ENCODE measurements at regions not wholly inside any gene's neighbourhood (a gene's known extent, or its start where the extent isn't known, plus 50 kb on each side); places are given as distances from the start of the nearest gene placed in this dataset.
"Not testable (repeated sequence)": the region's sequence is repeated elsewhere in the genome, so short reads cannot be mapped to it uniquely, and the experiment has no call there.

DNA sequence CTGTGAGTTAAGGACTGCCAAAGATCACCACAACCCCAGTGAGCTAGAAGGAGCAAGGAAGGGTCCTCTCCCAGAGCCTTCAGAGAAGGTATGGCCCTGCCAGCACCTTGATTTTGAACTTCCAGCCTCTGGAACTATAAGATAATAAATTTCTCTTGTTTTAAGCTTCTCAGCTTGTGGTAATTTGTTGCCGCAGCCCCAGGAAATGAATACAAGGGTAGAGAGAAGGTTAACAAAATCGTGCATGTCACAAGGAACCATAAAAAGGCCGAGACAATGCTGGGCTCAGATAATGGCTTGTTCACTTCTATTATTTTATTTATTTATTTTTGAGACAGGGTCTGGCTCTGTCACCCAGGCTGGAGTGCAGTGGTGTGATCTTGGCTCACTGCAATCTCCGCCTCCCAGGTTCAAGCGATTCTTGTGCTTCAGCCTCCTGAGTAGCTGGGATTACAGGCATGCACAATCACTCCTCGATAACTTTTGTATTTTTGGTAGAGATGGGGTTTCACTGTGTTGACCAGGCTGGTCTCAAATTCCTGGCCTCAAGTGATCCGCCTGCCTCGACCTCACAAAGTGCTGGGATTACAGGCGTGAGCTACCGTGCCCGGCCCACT, 71.5 kb downstream of the WSB1 start:
- DNase-seq (ENCODE audit: low spot score); in situ Hi-C loops (cut with MboI; ENCODE audit: low sequenced_read_pairs, unreplicated experiment): not testable (repeated sequence)

- in situ Hi-C loops (cut with MboI; ENCODE audit: low sequenced_read_pairs, unreplicated experiment), result no loop called here
- DNase-seq (ENCODE audit: low spot score), result no peak
- no peak for TF ChIP-seq CTCF (IDR thresholded peaks at IDR 0.05; ENCODE audit: borderline replicate concordance, control extremely low read depth, extremely low read depth, insufficient read depth, missing control alignments)
Observed at GRCh38 chr17:27366437-27366836, 72.5 kb downstream of the WSB1 start.

GRCh38 chr17:27367121-27367981, 73.4 kb downstream of the WSB1 start:
- in situ Hi-C loops (cut with MboI; ENCODE audit: low sequenced_read_pairs, unreplicated experiment), result no loop called here
- DNase-seq (ENCODE audit: low spot score), result no peak
- no peak for TF ChIP-seq CTCF (IDR thresholded peaks at IDR 0.05; ENCODE audit: borderline replicate concordance, control extremely low read depth, extremely low read depth, insufficient read depth, missing control alignments)

GRCh38 chr17:27368151-27368795, 74.4 kb downstream of the WSB1 start:
- DNase-seq (ENCODE audit: low spot score), result no peak
- in situ Hi-C loops (cut with MboI; ENCODE audit: low sequenced_read_pairs, unreplicated experiment), result no loop called here
- TF ChIP-seq CTCF (IDR thresholded peaks at IDR 0.05; ENCODE audit: borderline replicate concordance, control extremely low read depth, extremely low read depth, insufficient read depth, missing control alignments), result no peak

DNA sequence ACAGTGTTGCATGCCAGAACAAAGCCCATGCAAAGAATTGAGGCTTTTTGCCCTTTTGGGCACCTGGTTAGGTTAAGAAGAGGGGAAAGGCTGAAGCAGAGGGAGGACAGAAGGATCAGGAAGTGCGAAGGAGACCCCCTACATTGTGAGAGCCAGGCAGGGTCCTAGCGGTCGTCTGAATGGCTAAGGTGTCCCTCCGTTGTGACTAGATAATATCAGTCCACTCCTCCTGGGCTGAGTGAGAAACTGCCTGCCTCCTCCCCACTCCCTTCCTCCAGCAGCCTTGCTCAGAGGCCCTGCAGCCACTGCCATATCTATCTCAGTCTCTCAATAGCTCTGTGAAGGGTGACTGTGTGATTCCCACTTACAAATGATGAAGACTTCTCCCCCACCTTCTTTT, 75.1 kb downstream of the WSB1 start:
- no peak for TF ChIP-seq CTCF (IDR thresholded peaks at IDR 0.05; ENCODE audit: borderline replicate concordance, control extremely low read depth, extremely low read depth, insufficient read depth, missing control alignments)
- in situ Hi-C loops (cut with MboI; ENCODE audit: low sequenced_read_pairs, unreplicated experiment), result no loop called here

GRCh38 chr17:27370776-27371175, 76.9 kb downstream of the WSB1 start:
- no peak for TF ChIP-seq CTCF (IDR thresholded peaks at IDR 0.05; ENCODE audit: borderline replicate concordance, control extremely low read depth, extremely low read depth, insufficient read depth, missing control alignments)
- in situ Hi-C loops (cut with MboI; ENCODE audit: low sequenced_read_pairs, unreplicated experiment), result loop anchor here (10.0 kb wide), 3 partner anchors 64 to 224 kb away; no protein-coding TSS in a partner anchor
- no peak for DNase-seq (ENCODE audit: low spot score)

More for the DNA sequence above, 75.1 kb downstream of the WSB1 start:
- no peak for DNase-seq (ENCODE audit: low spot score)

DNA sequence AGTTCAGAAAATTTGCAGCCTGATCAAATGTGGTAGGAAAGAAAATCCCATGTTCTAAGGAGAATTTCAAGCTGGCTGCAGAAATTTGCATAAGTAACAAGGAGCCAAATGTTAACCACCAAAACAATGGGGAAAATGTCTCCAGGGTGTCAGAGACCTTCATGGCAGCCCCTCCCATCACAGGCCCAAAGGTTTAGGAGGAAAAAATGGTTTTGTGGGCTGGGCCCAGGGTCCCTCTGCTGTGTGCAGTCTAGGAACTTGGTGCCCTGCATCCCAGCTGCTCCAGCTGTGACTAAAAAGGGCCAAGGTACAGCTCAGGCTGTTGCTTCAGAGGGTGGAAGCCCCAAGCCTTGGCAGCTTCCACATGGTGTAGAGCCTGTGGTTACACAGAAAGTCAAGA, 79.8 kb downstream of the WSB1 start:
- in situ Hi-C loops (cut with MboI; ENCODE audit: low sequenced_read_pairs, unreplicated experiment), result loop anchor here (10.0 kb wide), 3 partner anchors 61 to 221 kb away; no protein-coding TSS in a partner anchor
- not testable (repeated sequence) for DNase-seq (ENCODE audit: low spot score)

Measured in GM13976 (cell line).